Fibroblast of the aortic adventitia (primary cell): ENCODE measurements at regions not wholly inside any gene's neighbourhood (a gene's known extent, or its start where the extent isn't known, plus 50 kb on each side); places are given as distances from the start of the nearest gene placed in this dataset.

Experiments used
- DNase-seq: peaks from one replicate; pipeline ENCODE4 v3.0.0-alpha.2; 2010; ENCODE audit warnings: low read depth
- H3K4me3 ChIP-seq: 2 replicates; pipeline ENCODE4 v1.5.1; 2011; ENCODE audit warnings: low read depth, mild to moderate bottlenecking, control low read depth, low read length, moderate library complexity
- CTCF ChIP-seq: IDR thresholded peaks from 2 replicates; pipeline ENCODE4 v1.5.1; 2011; ENCODE audit warnings: mild to moderate bottlenecking, low read length, control low read depth, inconsistent platforms; ENCODE audit not compliant: insufficient read depth

- no peak overlapping the region for H3K4me3 ChIP-seq
- peak; percentile 55 for DNase-seq
- TF ChIP-seq CTCF, result no peak
These were observed 136.4 kb downstream of the RPS24 start for GRCh38 chr10:78170026-78170475.

- DNase-seq, result peak; percentile 10
- no peak for TF ChIP-seq CTCF
- no peak overlapping the region for H3K4me3 ChIP-seq
These were observed 138.2 kb downstream of the RPS24 start for GRCh38 chr10:78171633-78172400.

- no peak for DNase-seq
- TF ChIP-seq CTCF, result no peak
- no peak overlapping the region for H3K4me3 ChIP-seq
These were observed 139.8 kb downstream of the RPS24 start for GRCh38 chr10:78173360-78174015.

- peak; percentile 81 for DNase-seq
- no peak overlapping the region for H3K4me3 ChIP-seq
- TF ChIP-seq CTCF, result no peak
These were observed 141.9 kb downstream of the RPS24 start for GRCh38 chr10:78175444-78176015.

GRCh38 chr10:78176320-78177317 is 143.0 kb downstream of the RPS24 start:
- no peak overlapping the region for H3K4me3 ChIP-seq
- no peak for TF ChIP-seq CTCF
- DNase-seq, result no peak

GRCh38 chr10:78177491-78178185 is 144.0 kb downstream of the RPS24 start:
- no peak for TF ChIP-seq CTCF
- no peak for DNase-seq
- H3K4me3 ChIP-seq, result no peak overlapping the region
